PC-9 (cell line): ENCODE measurements at regions not wholly inside any gene's neighbourhood (a gene's known extent, or its start where the extent isn't known, plus 50 kb on each side); places are given as distances from the start of the nearest gene placed in this dataset.

Source experiments
- BruUV-seq: library from RNA; stranded (reverse); fragments of 400-500 nt; replicated peaks from 2 replicates; lab custom pipeline; 2021; lab: Mats Ljungman, UMichigan
- CTCF ChIA-PET: fragments of 300-600 bp; sonication (Branson Sonifier 250); formaldehyde crosslinking; loops from one replicate; lab custom pipeline; 2022; ENCODE audit warnings: antibody characterized with exemption; lab: Charles Lee
- POLR2A ChIA-PET: fragments of 300-600 bp; sonication (Branson Sonifier 250); formaldehyde crosslinking; loops from one replicate; lab custom pipeline; 2022; ENCODE audit warnings: antibody characterized with exemption; ENCODE audit not compliant: unreplicated experiment; lab: Charles Lee
- DNase-seq, 2 experiments: peaks; one replicate each; pipeline versions ENCODE4 v3.0.0 to v3.0.0-alpha.2; 2015 to 2022; ENCODE audit warnings: mixed read lengths in 1 of 2
- H2AFZ ChIP-seq: fragments of 200-600 bp; sonication (generic); 2 replicates; pipeline ENCODE4 v1.8.1; 2017; ENCODE audit warnings: antibody characterized with exemption
- H3F3A ChIP-seq: fragments of 200-600 bp; sonication (generic); 2 replicates; pipeline ENCODE4 v1.8.1; 2017; ENCODE audit warnings: antibody characterized with exemption, mild to moderate bottlenecking, low read depth; ENCODE audit not compliant: insufficient read depth
- H3K27ac ChIP-seq: fragments of 200-600 bp; sonication (generic); 2 replicates; pipeline ENCODE4 v1.6.1; 2016; ENCODE audit warnings: mixed run types
- H3K27me3 ChIP-seq: fragments of 200-600 bp; sonication (generic); 2 replicates; pipeline ENCODE4 v1.6.1; 2016; ENCODE audit warnings: low read depth, mixed run types; ENCODE audit not compliant: insufficient read depth
- H3K36me3 ChIP-seq: fragments of 200-600 bp; sonication (generic); 2 replicates; pipeline ENCODE4 v1.6.1; 2016; ENCODE audit warnings: low read depth, mixed run types
- H3K4me1 ChIP-seq: fragments of 200-600 bp; sonication (generic); replicated peaks from 2 replicates; pipeline ENCODE4 v1.6.1; 2016; ENCODE audit warnings: mixed run types; ENCODE audit not compliant: insufficient read depth
- H3K4me2 ChIP-seq: fragments of 200-600 bp; sonication (generic); 2 replicates; pipeline ENCODE4 v1.6.1; 2017; ENCODE audit warnings: mixed run types
- H3K4me3 ChIP-seq: fragments of 200-600 bp; sonication (generic); 2 replicates; pipeline ENCODE4 v1.6.1; 2016; ENCODE audit warnings: mixed run types
- H3K79me2 ChIP-seq: fragments of 200-600 bp; sonication (generic); 2 replicates; pipeline ENCODE4 v1.6.1; 2017; ENCODE audit warnings: low read depth, mixed run types
- H3K9me2 ChIP-seq: fragments of 200-600 bp; sonication (generic); 2 replicates; pipeline ENCODE4 v1.8.1; 2017; ENCODE audit warnings: mild to moderate bottlenecking; ENCODE audit not compliant: insufficient read depth
- H3K9me3 ChIP-seq: fragments of 200-600 bp; sonication (generic); 2 replicates; pipeline ENCODE4 v1.8.1; 2016; ENCODE audit warnings: low read depth; ENCODE audit not compliant: insufficient read depth
- H4K20me1 ChIP-seq: fragments of 200-600 bp; sonication (generic); 2 replicates; pipeline ENCODE4 v1.8.1; 2017; ENCODE audit not compliant: insufficient read depth
- CTCF ChIP-seq: fragments of 200-600 bp; sonication (generic); conservative IDR thresholded peaks from 2 replicates; pipeline ENCODE4 v1.6.1; 2017; ENCODE audit warnings: mixed run types, antibody characterized with exemption, mild to moderate bottlenecking, moderate library complexity
- EZH2 ChIP-seq: fragments of 200-600 bp; sonication (generic); IDR thresholded peaks from 2 replicates; pipeline ENCODE4 v1.8.0; 2017; ENCODE audit warnings: antibody characterized with exemption, low read depth
- intact Hi-C: fragments of 100-400 bp; cut with micrococcal nuclease; formaldehyde crosslinking; loops from one replicate; pipeline ENCODE4 v1.10.0; 2022; ENCODE audit not compliant: unreplicated experiment

- TF ChIP-seq EZH2 (no peak), CTCF (no peak)
- ChIA-PET CTCF (no interaction called here), POLR2A (no interaction called here)
- Histone ChIP-seq H3K27me3 (peaks cover 25% of the 10 kb centered on the region; the same call in 1 of the 2 replicates), H4K20me1 (no peaks in the 10 kb centered on the region), H3K79me2 (no peaks in the 10 kb centered on the region), H3K4me2 (no peak overlapping the region), H3F3A (no peaks in the 10 kb centered on the region), H3K9me2 (no peaks in the 10 kb centered on the region), H3K36me3 (no peaks in the 10 kb centered on the region), H3K27ac (no peak overlapping the region), H3K9me3 (no peaks in the 10 kb centered on the region), H3K4me3 (no peak overlapping the region), H3K4me1 (no peaks in the 10 kb centered on the region), H2AFZ (no peak overlapping the region)
- DNase-seq: no peak
- BruUV-seq: no TSS peak
- intact Hi-C loops: no loop called here
These were observed 507.6 kb downstream of the NR2F2 start for GRCh38 chr15:96838081-96838480.

- no peak for DNase-seq
- Histone ChIP-seq H3K27me3 (peaks cover 11% of the 10 kb centered on the region; the same call in 1 of the 2 replicates), H3K4me2 (no peak overlapping the region), H3F3A (no peaks in the 10 kb centered on the region), H3K79me2 (no peaks in the 10 kb centered on the region), H3K4me1 (no peaks in the 10 kb centered on the region), H3K36me3 (no peaks in the 10 kb centered on the region), H3K9me2 (no peaks in the 10 kb centered on the region), H2AFZ (no peak overlapping the region), H3K4me3 (no peak overlapping the region), H3K9me3 (no peaks in the 10 kb centered on the region), H3K27ac (no peak overlapping the region), H4K20me1 (no peaks in the 10 kb centered on the region)
- BruUV-seq: no TSS peak
- ChIA-PET POLR2A (no interaction called here), CTCF (no interaction called here)
- intact Hi-C loops: no loop called here
- no peak for TF ChIP-seq CTCF
- TF ChIP-seq EZH2: no peak
These were observed 518.9 kb downstream of the NR2F2 start for GRCh38 chr15:96849271-96849900.

GRCh38 chr15:96851613-96852012, 521.1 kb downstream of the NR2F2 start:
- CTCF ChIA-PET: no interaction called here
- DNase-seq: no peak
- intact Hi-C loops: no loop called here

More at GRCh38 chr15:96851613-96852012, 521.1 kb downstream of the NR2F2 start:
- TF ChIP-seq EZH2 (no peak), CTCF (no peak)
- H3K9me3 ChIP-seq: no peaks in the 10 kb centered on the region
- no peaks in the 10 kb centered on the region for H3K79me2 ChIP-seq
- no peak overlapping the region for H3K4me2 ChIP-seq
- no TSS peak for BruUV-seq
- H3K27me3 ChIP-seq: peaks cover 9% of the 10 kb centered on the region; the same call in 1 of the 2 replicates
- H3K4me1 ChIP-seq: no peaks in the 10 kb centered on the region
- POLR2A ChIA-PET: no interaction called here
- no peaks in the 10 kb centered on the region for H3K36me3 ChIP-seq
- H4K20me1 ChIP-seq: no peaks in the 10 kb centered on the region
- no peaks in the 10 kb centered on the region for H3F3A ChIP-seq
- H3K27ac ChIP-seq: no peak overlapping the region
- H3K9me2 ChIP-seq: no peaks in the 10 kb centered on the region
- no peak overlapping the region for H3K4me3 ChIP-seq
- no peak overlapping the region for H2AFZ ChIP-seq
